ENCODE measurements at regions not wholly inside any gene's neighbourhood (a gene's known extent, or its start where the extent isn't known, plus 50 kb on each side); places are given as distances from the start of the nearest gene placed in this dataset.

DNA sequence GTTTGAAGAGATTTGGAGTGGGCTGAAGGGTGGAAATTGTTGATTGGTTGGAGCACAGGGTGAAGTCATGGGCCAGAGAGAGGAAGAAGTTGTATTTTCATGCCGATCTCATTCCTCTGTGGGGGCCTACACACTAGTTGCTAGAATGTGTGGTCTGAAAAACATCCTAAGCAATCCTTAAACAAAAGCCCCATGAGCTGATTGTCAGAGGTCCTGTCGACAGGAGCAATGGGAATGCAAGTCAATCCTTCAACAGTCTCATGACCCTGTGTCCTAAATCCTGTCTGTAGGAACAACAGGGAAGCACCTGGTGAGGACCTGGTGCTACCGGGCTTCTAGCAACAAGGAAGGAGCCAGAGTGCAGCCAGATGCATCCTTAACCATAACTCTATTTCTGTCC lies 324.0 kb upstream of the TMEM132C start:
- TF ChIP-seq, protein P1, sequence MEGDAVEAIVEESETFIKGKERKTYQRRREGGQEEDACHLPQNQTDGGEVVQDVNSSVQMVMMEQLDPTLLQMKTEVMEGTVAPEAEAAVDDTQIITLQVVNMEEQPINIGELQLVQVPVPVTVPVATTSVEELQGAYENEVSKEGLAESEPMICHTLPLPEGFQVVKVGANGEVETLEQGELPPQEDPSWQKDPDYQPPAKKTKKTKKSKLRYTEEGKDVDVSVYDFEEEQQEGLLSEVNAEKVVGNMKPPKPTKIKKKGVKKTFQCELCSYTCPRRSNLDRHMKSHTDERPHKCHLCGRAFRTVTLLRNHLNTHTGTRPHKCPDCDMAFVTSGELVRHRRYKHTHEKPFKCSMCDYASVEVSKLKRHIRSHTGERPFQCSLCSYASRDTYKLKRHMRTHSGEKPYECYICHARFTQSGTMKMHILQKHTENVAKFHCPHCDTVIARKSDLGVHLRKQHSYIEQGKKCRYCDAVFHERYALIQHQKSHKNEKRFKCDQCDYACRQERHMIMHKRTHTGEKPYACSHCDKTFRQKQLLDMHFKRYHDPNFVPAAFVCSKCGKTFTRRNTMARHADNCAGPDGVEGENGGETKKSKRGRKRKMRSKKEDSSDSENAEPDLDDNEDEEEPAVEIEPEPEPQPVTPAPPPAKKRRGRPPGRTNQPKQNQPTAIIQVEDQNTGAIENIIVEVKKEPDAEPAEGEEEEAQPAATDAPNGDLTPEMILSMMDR (conservative IDR thresholded peaks at IDR 0.05; ENCODE audit: low read depth, low read length), result no peak
- TF ChIP-seq EZH2 (IDR thresholded peaks at IDR 0.05; ENCODE audit: low read length, unreplicated experiment) (no peak), EZH2phosphoT487 (IDR thresholded peaks at IDR 0.05; ENCODE audit: borderline replicate concordance, low read length) (no peak)

Data from PC-3 (cell line).